D721Med (cell line): ENCODE measurements at regions not wholly inside any gene's neighbourhood (a gene's known extent, or its start where the extent isn't known, plus 50 kb on each side); places are given as distances from the start of the nearest gene placed in this dataset.
"Not testable (repeated sequence)": the region's sequence is repeated elsewhere in the genome, so short reads cannot be mapped to it uniquely, and the experiment has no call there.

ENCODE experiments used
- DNase-seq: peaks from one replicate; pipeline ENCODE4 v3.0.0; 2011; ENCODE audit warnings: low spot score; ENCODE audit not compliant: insufficient read length
- FAIRE-seq: peaks from 2 replicates; lab custom pipeline; 2011; peaks lifted over from hg19 to GRCh38; lab: Jason Lieb, UNC
- TF ChIP-seq, protein P1 (sequence below): IDR thresholded peaks from 2 replicates; pipeline ENCODE4 v1.5.1; 2012; ENCODE audit warnings: mild to moderate bottlenecking, control low read depth; ENCODE audit not compliant: insufficient read depth; ENCODE audit errors: missing control alignments

DNA sequence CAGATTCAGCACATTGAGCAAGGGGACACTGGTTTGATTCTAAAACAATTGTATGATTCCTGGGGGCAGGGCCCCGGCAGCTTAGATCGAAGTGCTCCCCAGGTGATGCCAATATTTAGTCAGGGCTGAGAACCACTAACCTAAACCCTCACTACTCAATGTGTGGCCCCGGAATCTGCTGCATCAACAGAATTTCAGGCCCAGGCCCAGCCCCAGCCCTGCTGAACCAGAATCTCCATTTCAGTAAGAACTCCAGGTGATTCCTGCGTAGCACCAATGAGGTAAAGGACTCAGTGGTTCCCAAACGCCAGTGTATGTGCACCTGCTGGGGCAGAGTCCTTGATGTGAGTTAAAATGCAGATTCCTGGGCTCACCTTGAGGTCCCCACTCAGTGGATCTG, 152.8 kb upstream of the KCNG1 start:
- DNase-seq (no peak), FAIRE-seq (no peak)

DNA sequence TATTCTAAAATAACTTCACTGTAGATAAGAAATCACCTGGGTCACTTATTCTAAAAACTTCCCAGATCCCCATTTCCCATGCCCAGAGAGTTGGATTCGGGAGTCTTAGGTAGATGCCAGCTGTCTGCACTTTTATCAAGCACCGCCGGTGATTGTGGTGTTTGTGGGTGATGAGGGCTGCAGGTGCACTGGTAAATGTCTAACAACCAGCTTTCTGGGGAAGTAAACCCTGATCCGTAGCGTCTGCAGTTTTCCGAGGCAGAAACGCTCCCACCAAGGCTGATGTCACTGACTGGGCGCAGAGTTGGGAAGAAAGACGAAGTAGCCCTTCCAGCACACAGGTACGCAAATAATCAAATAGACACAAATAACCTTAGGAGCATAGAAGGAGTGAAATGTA, 152.2 kb upstream of the KCNG1 start:
- FAIRE-seq, result no peak
- no peak for DNase-seq
- TF ChIP-seq, protein P1, sequence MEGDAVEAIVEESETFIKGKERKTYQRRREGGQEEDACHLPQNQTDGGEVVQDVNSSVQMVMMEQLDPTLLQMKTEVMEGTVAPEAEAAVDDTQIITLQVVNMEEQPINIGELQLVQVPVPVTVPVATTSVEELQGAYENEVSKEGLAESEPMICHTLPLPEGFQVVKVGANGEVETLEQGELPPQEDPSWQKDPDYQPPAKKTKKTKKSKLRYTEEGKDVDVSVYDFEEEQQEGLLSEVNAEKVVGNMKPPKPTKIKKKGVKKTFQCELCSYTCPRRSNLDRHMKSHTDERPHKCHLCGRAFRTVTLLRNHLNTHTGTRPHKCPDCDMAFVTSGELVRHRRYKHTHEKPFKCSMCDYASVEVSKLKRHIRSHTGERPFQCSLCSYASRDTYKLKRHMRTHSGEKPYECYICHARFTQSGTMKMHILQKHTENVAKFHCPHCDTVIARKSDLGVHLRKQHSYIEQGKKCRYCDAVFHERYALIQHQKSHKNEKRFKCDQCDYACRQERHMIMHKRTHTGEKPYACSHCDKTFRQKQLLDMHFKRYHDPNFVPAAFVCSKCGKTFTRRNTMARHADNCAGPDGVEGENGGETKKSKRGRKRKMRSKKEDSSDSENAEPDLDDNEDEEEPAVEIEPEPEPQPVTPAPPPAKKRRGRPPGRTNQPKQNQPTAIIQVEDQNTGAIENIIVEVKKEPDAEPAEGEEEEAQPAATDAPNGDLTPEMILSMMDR, result no peak

More for the DNA sequence above, 152.8 kb upstream of the KCNG1 start:
- TF ChIP-seq, protein P1, result no peak

DNA sequence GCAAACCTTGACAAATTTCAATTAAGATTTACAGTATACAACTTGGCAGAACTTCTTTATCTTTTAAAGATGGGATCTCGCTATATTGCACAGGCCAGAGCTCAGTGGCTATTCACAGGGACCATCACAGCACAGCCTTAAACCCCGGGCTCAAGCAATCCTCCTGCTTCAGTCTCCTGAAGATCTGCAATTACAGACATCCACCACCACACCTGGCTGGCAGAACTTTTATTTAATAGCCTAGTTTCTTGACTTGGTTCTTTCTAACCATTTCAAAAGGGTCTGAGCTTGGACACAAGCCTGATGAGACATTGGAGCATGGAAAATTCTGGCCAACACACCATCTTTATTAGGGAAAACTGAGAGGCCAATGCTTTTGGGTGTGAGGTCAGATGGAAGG, 151.6 kb upstream of the KCNG1 start:
- TF ChIP-seq, protein P1, result no peak
- DNase-seq (no peak), FAIRE-seq (no peak)

DNA sequence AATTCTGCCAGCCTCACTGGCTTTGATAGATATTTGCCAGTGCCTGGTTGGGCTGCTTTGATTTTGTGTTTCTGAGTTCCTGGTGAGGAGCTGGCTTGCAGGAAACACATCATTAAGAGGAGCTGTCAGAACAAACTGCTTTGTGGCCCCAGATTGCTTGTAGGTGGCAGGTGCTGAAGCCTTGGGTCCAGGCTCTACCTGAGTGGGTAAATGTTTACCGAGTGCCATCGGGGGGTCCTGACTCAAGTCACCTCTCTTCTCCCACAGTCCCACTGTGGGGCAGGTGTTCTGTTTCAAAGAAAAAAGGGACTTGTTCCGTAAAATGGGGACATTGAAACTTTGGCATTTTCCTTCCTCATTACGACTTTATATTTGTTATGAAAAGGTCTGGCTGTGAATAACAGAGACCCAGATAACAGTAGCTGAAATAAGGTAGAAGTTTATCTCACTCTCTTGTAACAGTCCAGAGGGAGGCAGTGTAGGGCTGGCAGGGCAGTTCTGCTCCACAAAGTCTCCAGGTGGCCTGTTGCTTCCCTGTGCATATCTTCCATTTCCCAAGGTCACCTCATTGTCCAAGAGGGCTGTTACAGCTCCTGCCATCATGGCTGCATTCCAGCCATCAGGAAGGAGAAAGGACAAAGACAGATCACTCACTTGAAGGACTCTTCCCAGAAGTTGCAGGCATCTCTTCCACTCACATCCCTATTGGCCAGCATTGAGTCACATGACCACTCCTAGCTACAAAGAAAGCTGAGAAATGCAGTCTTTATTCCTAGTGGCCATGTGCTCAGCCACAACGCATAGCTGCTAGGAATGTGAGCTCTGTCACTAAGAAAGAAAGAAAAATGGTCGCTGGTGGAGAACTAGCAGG, 149.9 kb upstream of the KCNG1 start:
- no peak for FAIRE-seq
- TF ChIP-seq, protein P1, result no peak
- DNase-seq, result no peak

DNA sequence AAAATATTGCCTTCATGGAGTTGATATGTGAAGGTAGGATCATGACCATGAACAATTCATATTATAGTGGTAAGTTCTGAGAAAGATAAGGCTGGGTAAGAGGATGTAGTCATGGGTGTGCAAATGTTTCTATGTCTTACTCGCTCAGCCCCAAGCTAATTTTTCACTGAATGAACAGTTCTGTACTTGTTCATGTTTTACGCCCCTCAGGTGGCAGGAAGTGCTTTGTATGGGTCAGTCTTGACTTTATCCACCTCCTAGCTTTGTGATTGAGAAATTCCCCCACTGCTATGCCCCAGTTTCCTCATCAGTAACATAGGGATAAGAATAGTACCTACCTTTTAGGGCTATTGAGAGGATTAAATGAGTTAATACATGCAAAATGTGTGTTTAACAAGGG, 148.2 kb upstream of the KCNG1 start:
- TF ChIP-seq, protein P1, result no peak
- FAIRE-seq (no peak), DNase-seq (no peak)

DNA sequence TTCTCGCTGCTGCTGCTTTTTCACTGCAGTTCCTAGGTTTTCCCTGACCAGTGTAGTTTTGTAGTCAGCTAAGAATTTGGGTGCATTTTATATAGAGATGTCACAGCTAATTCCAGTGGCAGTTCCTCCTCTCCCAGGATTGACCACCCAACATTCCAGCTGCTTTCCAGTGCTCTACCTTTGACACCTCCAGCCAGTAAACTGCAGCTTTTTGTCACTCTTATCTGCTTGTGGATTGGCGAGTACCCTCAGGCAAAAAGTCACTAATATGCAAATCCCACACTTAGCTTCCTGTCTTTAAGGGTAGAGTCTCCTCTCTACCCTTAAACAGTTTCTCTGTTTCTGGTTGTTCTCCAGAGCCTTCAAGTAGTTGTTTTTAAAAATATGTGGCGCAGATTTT, 146.9 kb upstream of the KCNG1 start:
- no peak for FAIRE-seq
- no peak for DNase-seq
- TF ChIP-seq, protein P1, result no peak

DNA sequence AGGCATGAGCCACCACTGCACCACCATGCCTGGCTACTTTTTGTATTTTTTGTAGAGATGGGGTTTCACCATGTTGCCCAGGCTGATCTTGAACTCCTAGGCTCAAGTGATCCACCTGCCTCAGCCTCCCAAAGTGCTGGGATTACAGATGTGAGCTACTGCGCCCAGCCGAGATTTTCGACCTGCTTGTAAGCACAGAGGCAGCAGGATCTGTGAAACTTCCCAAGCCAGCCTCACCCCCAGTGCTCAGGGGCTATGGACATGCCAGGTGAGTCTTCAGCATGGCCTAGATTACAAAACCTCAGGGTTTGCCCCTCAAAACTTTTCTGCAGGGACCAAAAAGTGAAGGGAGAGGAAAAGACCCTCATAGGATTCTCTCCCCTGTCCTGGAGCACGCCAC, 145.0 kb upstream of the KCNG1 start:
- not testable (repeated sequence) for FAIRE-seq

DNA sequence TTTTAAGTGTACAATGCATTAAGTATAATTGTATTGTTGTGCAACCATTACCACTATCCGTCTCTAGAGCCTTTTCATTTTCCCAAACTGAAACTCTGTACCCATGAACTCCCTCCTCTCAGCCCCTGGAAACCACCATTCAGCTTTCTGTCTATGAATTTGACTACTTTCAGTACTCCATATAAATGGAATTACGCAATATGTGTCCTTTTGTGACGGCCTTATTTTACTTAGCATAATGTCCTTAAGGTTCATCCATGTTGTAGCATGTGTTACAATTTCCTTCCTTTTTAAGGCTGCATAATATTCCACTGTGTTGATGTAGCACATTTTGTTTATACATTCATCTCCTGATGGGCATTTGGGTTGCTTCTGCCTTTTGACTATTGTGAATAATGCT, 143.6 kb upstream of the KCNG1 start:
- FAIRE-seq, result no peak
- TF ChIP-seq, protein P1, result no peak

More for the DNA sequence above, 145.0 kb upstream of the KCNG1 start:
- not testable (repeated sequence) for DNase-seq

More for the DNA sequence above, 143.6 kb upstream of the KCNG1 start:
- DNase-seq, result no peak
